ENCODE measurements at regions not wholly inside any gene's neighbourhood (a gene's known extent, or its start where the extent isn't known, plus 50 kb on each side); places are given as distances from the start of the nearest gene placed in this dataset.

- Mint-ChIP-seq H3K9me3 (peaks cover 10% of the 10 kb centered on the region), H3K36me3 (ENCODE audit: low read depth) (no peaks in the 10 kb centered on the region), H3K4me1 (ENCODE audit: low read depth) (peaks cover 8% of the 10 kb centered on the region), H3K4me3 (no peak overlapping the region), H3K27ac (no peak overlapping the region), H3K27me3 (ENCODE audit: insufficient read depth) (no peaks in the 10 kb centered on the region)
- DNase-seq (ENCODE audit: low spot score): no peak
- intact Hi-C loops (cut with micrococcal nuclease): no loop called here
These were observed 90.2 kb upstream of the TMEM18 start for GRCh38 chr2:767440-767839.

GRCh38 chr2:766255-766654, 89.0 kb upstream of the TMEM18 start:
- H3K27me3 Mint-ChIP-seq (ENCODE audit: insufficient read depth): peaks cover 5% of the 10 kb centered on the region
- peaks cover 8% of the 10 kb centered on the region for H3K4me1 Mint-ChIP-seq (ENCODE audit: low read depth)
- no peaks in the 10 kb centered on the region for H3K36me3 Mint-ChIP-seq (ENCODE audit: low read depth)
- no peak for DNase-seq (ENCODE audit: low spot score)
- H3K4me3 Mint-ChIP-seq: no peak overlapping the region
- H3K27ac Mint-ChIP-seq: no peak overlapping the region
- intact Hi-C loops (cut with micrococcal nuclease): no loop called here
- H3K9me3 Mint-ChIP-seq: peaks cover 10% of the 10 kb centered on the region

- Mint-ChIP-seq H3K4me1 (ENCODE audit: low read depth) (peaks cover 8% of the 10 kb centered on the region), H3K27me3 (ENCODE audit: insufficient read depth) (peaks cover 5% of the 10 kb centered on the region), H3K4me3 (no peak overlapping the region), H3K27ac (no peak overlapping the region), H3K36me3 (ENCODE audit: low read depth) (no peaks in the 10 kb centered on the region), H3K9me3 (peaks cover 10% of the 10 kb centered on the region)
- no peak for DNase-seq (ENCODE audit: low spot score)
- intact Hi-C loops (cut with micrococcal nuclease): no loop called here
These were observed 88.2 kb upstream of the TMEM18 start for GRCh38 chr2:765369-765768.

GRCh38 chr2:763766-764525, 86.7 kb upstream of the TMEM18 start:
- Mint-ChIP-seq H3K4me1 (ENCODE audit: low read depth) (no peaks in the 10 kb centered on the region), H3K4me3 (no peak overlapping the region), H3K9me3 (peaks cover 7% of the 10 kb centered on the region), H3K27me3 (ENCODE audit: insufficient read depth) (peaks cover 6% of the 10 kb centered on the region), H3K36me3 (ENCODE audit: low read depth) (no peaks in the 10 kb centered on the region), H3K27ac (no peak overlapping the region)
- intact Hi-C loops (cut with micrococcal nuclease): no loop called here
- DNase-seq (ENCODE audit: low spot score): no peak

- Mint-ChIP-seq H3K4me3 (no peak overlapping the region), H3K4me1 (ENCODE audit: low read depth) (no peaks in the 10 kb centered on the region), H3K27me3 (ENCODE audit: insufficient read depth) (peaks cover 8% of the 10 kb centered on the region), H3K36me3 (ENCODE audit: low read depth) (no peaks in the 10 kb centered on the region), H3K27ac (no peak overlapping the region), H3K9me3 (no peaks in the 10 kb centered on the region)
- intact Hi-C loops (cut with micrococcal nuclease): no loop called here
- no peak for DNase-seq (ENCODE audit: low spot score)
These were observed 85.4 kb upstream of the TMEM18 start for GRCh38 chr2:762646-763045.

- Mint-ChIP-seq H3K4me1 (ENCODE audit: low read depth) (no peaks in the 10 kb centered on the region), H3K9me3 (no peaks in the 10 kb centered on the region), H3K27me3 (ENCODE audit: insufficient read depth) (peaks cover 8% of the 10 kb centered on the region), H3K36me3 (ENCODE audit: low read depth) (no peaks in the 10 kb centered on the region), H3K4me3 (no peak overlapping the region), H3K27ac (no peak overlapping the region)
- intact Hi-C loops (cut with micrococcal nuclease): no loop called here
- no peak for DNase-seq (ENCODE audit: low spot score)
These were observed 84.2 kb upstream of the TMEM18 start for GRCh38 chr2:761384-761783.

- no peak for DNase-seq (ENCODE audit: low spot score)
- Mint-ChIP-seq H3K36me3 (ENCODE audit: low read depth) (no peaks in the 10 kb centered on the region), H3K27ac (no peak overlapping the region), H3K4me1 (ENCODE audit: low read depth) (no peaks in the 10 kb centered on the region), H3K27me3 (ENCODE audit: insufficient read depth) (peaks cover 12% of the 10 kb centered on the region), H3K4me3 (no peak overlapping the region), H3K9me3 (no peaks in the 10 kb centered on the region)
- intact Hi-C loops (cut with micrococcal nuclease): no loop called here
These were observed 82.8 kb upstream of the TMEM18 start for GRCh38 chr2:760001-760400.

- Mint-ChIP-seq H3K27me3 (ENCODE audit: insufficient read depth) (peaks cover 12% of the 10 kb centered on the region), H3K9me3 (no peaks in the 10 kb centered on the region), H3K27ac (no peak overlapping the region), H3K4me3 (no peak overlapping the region), H3K36me3 (ENCODE audit: low read depth) (no peaks in the 10 kb centered on the region), H3K4me1 (ENCODE audit: low read depth) (no peaks in the 10 kb centered on the region)
- DNase-seq (ENCODE audit: low spot score): no peak
- intact Hi-C loops (cut with micrococcal nuclease): no loop called here
These were observed 81.0 kb upstream of the TMEM18 start for GRCh38 chr2:758073-758820.

GRCh38 chr2:753123-753522, 75.9 kb upstream of the TMEM18 start:
- Mint-ChIP-seq H3K27ac (no peak overlapping the region), H3K9me3 (no peaks in the 10 kb centered on the region), H3K27me3 (ENCODE audit: insufficient read depth) (peaks cover 4% of the 10 kb centered on the region), H3K4me3 (no peak overlapping the region), H3K4me1 (ENCODE audit: low read depth) (no peaks in the 10 kb centered on the region), H3K36me3 (ENCODE audit: low read depth) (no peaks in the 10 kb centered on the region)
- no peak for DNase-seq (ENCODE audit: low spot score)
- intact Hi-C loops (cut with micrococcal nuclease): no loop called here

- Mint-ChIP-seq H3K4me1 (ENCODE audit: low read depth) (no peaks in the 10 kb centered on the region), H3K4me3 (no peak overlapping the region), H3K9me3 (no peaks in the 10 kb centered on the region), H3K27ac (no peak overlapping the region), H3K36me3 (ENCODE audit: low read depth) (no peaks in the 10 kb centered on the region), H3K27me3 (ENCODE audit: insufficient read depth) (peaks cover 4% of the 10 kb centered on the region)
- intact Hi-C loops (cut with micrococcal nuclease): no loop called here
- DNase-seq (ENCODE audit: low spot score): no peak
These were observed 74.3 kb upstream of the TMEM18 start for GRCh38 chr2:751474-751873.

GRCh38 chr2:750628-751027, 73.4 kb upstream of the TMEM18 start:
- no peak for DNase-seq (ENCODE audit: low spot score)
- Mint-ChIP-seq H3K36me3 (ENCODE audit: low read depth) (no peaks in the 10 kb centered on the region), H3K9me3 (no peaks in the 10 kb centered on the region), H3K4me1 (ENCODE audit: low read depth) (no peaks in the 10 kb centered on the region), H3K4me3 (no peak overlapping the region), H3K27me3 (ENCODE audit: insufficient read depth) (no peaks in the 10 kb centered on the region), H3K27ac (no peak overlapping the region)
- intact Hi-C loops (cut with micrococcal nuclease): no loop called here

- Mint-ChIP-seq H3K9me3 (no peaks in the 10 kb centered on the region), H3K36me3 (ENCODE audit: low read depth) (no peaks in the 10 kb centered on the region), H3K4me1 (ENCODE audit: low read depth) (no peaks in the 10 kb centered on the region), H3K27me3 (ENCODE audit: insufficient read depth) (peaks cover 3% of the 10 kb centered on the region), H3K27ac (no peak overlapping the region), H3K4me3 (no peak overlapping the region)
- intact Hi-C loops (cut with micrococcal nuclease): no loop called here
- DNase-seq (ENCODE audit: low spot score): no peak
These were observed 70.7 kb upstream of the TMEM18 start for GRCh38 chr2:747762-748351.

GRCh38 chr2:746697-747096, 69.5 kb upstream of the TMEM18 start:
- H3K27me3 Mint-ChIP-seq (ENCODE audit: insufficient read depth): peaks cover 8% of the 10 kb centered on the region
- intact Hi-C loops (cut with micrococcal nuclease): no loop called here
- DNase-seq (ENCODE audit: low spot score): no peak
- no peaks in the 10 kb centered on the region for H3K36me3 Mint-ChIP-seq (ENCODE audit: low read depth)
- H3K4me1 Mint-ChIP-seq (ENCODE audit: low read depth): no peaks in the 10 kb centered on the region
- no peak overlapping the region for H3K27ac Mint-ChIP-seq
- no peak overlapping the region for H3K4me3 Mint-ChIP-seq
- no peaks in the 10 kb centered on the region for H3K9me3 Mint-ChIP-seq
